Sigmoid colon (tissue), 6 donors: ENCODE measurements at regions not wholly inside any gene's neighbourhood (a gene's known extent, or its start where the extent isn't known, plus 50 kb on each side); places are given as distances from the start of the nearest gene placed in this dataset.

Experiments
- DNase-seq: peaks from one replicate; pipeline ENCODE4 v3.0.0-alpha.2; 2019
- H3K27ac ChIP-seq, 4 donors: fragments of 200-600 bp; sonication (generic); one replicate each; pipeline ENCODE4 v1.5.1; 2016 to 2019; ENCODE audit warnings: mild to moderate bottlenecking in 1 of 4
- H3K27me3 ChIP-seq, 3 donors: fragments of 200-600 bp; sonication (generic); one replicate each; pipeline ENCODE4 v1.5.1; 2019; ENCODE audit warnings: mild to moderate bottlenecking in 1 of 3
- H3K36me3 ChIP-seq, 4 donors: fragments of 200-600 bp; sonication (generic); one replicate each; pipeline ENCODE4 v1.5.1; 2016 to 2019
- H3K4me1 ChIP-seq, 4 donors: fragments of 200-600 bp; sonication (generic); one replicate each; pipeline ENCODE4 v1.5.1; 2017 to 2019
- H3K4me3 ChIP-seq, 4 donors: fragments of 200-600 bp; sonication (generic); one replicate each; pipeline ENCODE4 v1.5.1; 2017 to 2019; ENCODE audit warnings: mild to moderate bottlenecking in 2 of 4, moderate library complexity in 1 of 4
- H3K9me3 ChIP-seq, 4 donors: fragments of 200-600 bp in 3 of 4; sonication (generic) in 3 of 4; one replicate each; pipeline versions ENCODE4 v1.5.1 to v1.6.1; 2013 to 2019
- CTCF ChIP-seq, 4 experiments: fragments of 450-650 bp in 3 of 4; fragments of 200-600 bp in 1 of 4; IDR thresholded peaks; one replicate each; pipeline ENCODE4 v1.5.1; 2016 to 2019; ENCODE audit warnings: antibody characterized with exemption in 4 of 4, mild to moderate bottlenecking in 3 of 4, moderate library complexity in 2 of 4
- EP300 ChIP-seq, 4 donors: sonication (generic); formaldehyde crosslinking; IDR thresholded peaks; one replicate each; pipeline ENCODE4 v1.6.1; 2017; ENCODE audit warnings: antibody characterized with exemption in 4 of 4
- POLR2A ChIP-seq, 2 donors: fragments of 450-650 bp; IDR thresholded peaks; one replicate each; pipeline ENCODE4 v1.6.1; 2016; ENCODE audit warnings: antibody characterized with exemption in 2 of 2, mild to moderate bottlenecking in 2 of 2, moderate library complexity in 2 of 2
- POLR2AphosphoS5 ChIP-seq, 4 donors: sonication (generic); formaldehyde crosslinking; IDR thresholded peaks; one replicate each; pipeline ENCODE4 v1.6.1; 2017; ENCODE audit warnings: antibody characterized with exemption in 4 of 4
- WGBS, 2 donors: extraction: QIAGEN DNeasy Blood & Tissue Kit; methylation state at CpG; one replicate each; pipeline ENCODE4 v1.1.7; 2013; 5-methylcytosine and 5-hydroxymethylcytosine counted together
- intact Hi-C: fragments of 100-400 bp; cut with DNase I; formaldehyde crosslinking; loops from one replicate; pipeline ENCODE4 v1.15.1; 2023
- donor health status: healthy with polysubstance abuse.
- donor health status: healthy.

- Histone ChIP-seq H3K4me1 (no peaks in the 10 kb centered on the region), H3K27ac (no peak overlapping the region), H3K9me3 (no peaks in the 10 kb centered on the region), H3K36me3 (no peaks in the 10 kb centered on the region), H3K27me3 (no peaks in the 10 kb centered on the region), H3K4me3 (no peak overlapping the region)
- peak; percentile 15 for DNase-seq
- intact Hi-C loops, result no loop called here
- WGBS, 2 donors, result 75 to 82% methylated on average over 4 of the region's 4 CpGs
- no peak for TF ChIP-seq CTCF (IDR thresholded peaks at IDR 0.05)
- no peak for TF ChIP-seq EP300 (IDR thresholded peaks at IDR 0.05)
- no peak for TF ChIP-seq POLR2AphosphoS5 (IDR thresholded peaks at IDR 0.05)
- TF ChIP-seq POLR2A (IDR thresholded peaks at IDR 0.05), result no peak
Measured at GRCh38 chr2:126828491-126828890, 70.2 kb upstream of the TEX51 start.

GRCh38 chr2:126831234-126832005, 67.3 kb upstream of the TEX51 start:
- Histone ChIP-seq H3K27ac (no peak overlapping the region), H3K36me3 (no peaks in the 10 kb centered on the region), H3K9me3 (no peaks in the 10 kb centered on the region), H3K27me3 (no peaks in the 10 kb centered on the region), H3K4me3 (no peak overlapping the region), H3K4me1 (no peaks in the 10 kb centered on the region)
- peak; percentile 32 for DNase-seq
- 79% methylated on average over 14 of the region's 14 CpGs for WGBS, 2 donors
- TF ChIP-seq POLR2AphosphoS5 (IDR thresholded peaks at IDR 0.05) (no peak), EP300 (IDR thresholded peaks at IDR 0.05) (no peak), CTCF (IDR thresholded peaks at IDR 0.05) (no peak), POLR2A (IDR thresholded peaks at IDR 0.05) (no peak)
- intact Hi-C loops, result no loop called here

- H3K27ac ChIP-seq, result no peak overlapping the region
- H3K36me3 ChIP-seq, result no peaks in the 10 kb centered on the region
- no peaks in the 10 kb centered on the region for H3K27me3 ChIP-seq
Measured at GRCh38 chr2:126832014-126832413, 66.7 kb upstream of the TEX51 start.

GRCh38 chr2:126832757-126833156, 65.9 kb upstream of the TEX51 start:
- intact Hi-C loops, result no loop called here

More at GRCh38 chr2:126832014-126832413, 66.7 kb upstream of the TEX51 start:
- Histone ChIP-seq H3K9me3 (no peaks in the 10 kb centered on the region), H3K4me1 (no peaks in the 10 kb centered on the region), H3K4me3 (no peak overlapping the region)
- intact Hi-C loops, result no loop called here
- TF ChIP-seq CTCF (IDR thresholded peaks at IDR 0.05) (no peak), EP300 (IDR thresholded peaks at IDR 0.05) (no peak), POLR2A (IDR thresholded peaks at IDR 0.05) (no peak), POLR2AphosphoS5 (IDR thresholded peaks at IDR 0.05) (no peak)
- peak; percentile 22 for DNase-seq

More at GRCh38 chr2:126832757-126833156, 65.9 kb upstream of the TEX51 start:
- Histone ChIP-seq H3K27ac (no peak overlapping the region), H3K27me3 (no peaks in the 10 kb centered on the region), H3K9me3 (no peaks in the 10 kb centered on the region), H3K4me3 (no peak overlapping the region), H3K4me1 (no peaks in the 10 kb centered on the region), H3K36me3 (no peaks in the 10 kb centered on the region)
- DNase-seq, result peak; percentile 53
- TF ChIP-seq CTCF (IDR thresholded peaks at IDR 0.05), result no peak
- TF ChIP-seq POLR2AphosphoS5 (IDR thresholded peaks at IDR 0.05), result no peak
- no peak for TF ChIP-seq EP300 (IDR thresholded peaks at IDR 0.05)
- no peak for TF ChIP-seq POLR2A (IDR thresholded peaks at IDR 0.05)
- WGBS, 2 donors, result 85 to 90% methylated on average over 5 of the region's 5 CpGs
